ENCODE measurements at regions not wholly inside any gene's neighbourhood (a gene's known extent, or its start where the extent isn't known, plus 50 kb on each side); places are given as distances from the start of the nearest gene placed in this dataset.

DNA sequence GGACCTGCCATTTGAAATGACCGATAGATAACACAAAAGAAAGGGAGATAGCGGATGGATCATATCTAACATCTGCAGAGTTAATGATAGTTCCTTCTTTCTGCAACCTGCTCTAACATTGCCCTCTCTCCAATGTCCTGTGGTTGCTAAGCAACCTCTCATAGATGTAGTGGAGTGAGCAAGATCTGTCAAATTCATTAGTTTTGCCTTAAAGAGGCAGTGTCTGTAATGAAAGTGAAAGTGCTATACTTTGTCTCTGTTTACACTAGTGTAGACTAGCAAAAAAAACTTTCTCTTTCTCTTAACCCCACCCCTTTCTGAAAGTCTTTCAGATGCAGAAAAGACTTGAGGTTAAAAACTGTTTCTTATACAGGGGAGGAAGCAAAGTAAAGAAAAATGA, 1196.9 kb downstream of the SORCS3 start:
- TF ChIP-seq POLR2A (IDR thresholded peaks at IDR 0.05; ENCODE audit: low read depth, low read length) = no peak
- no peak for TF ChIP-seq TAF1 (IDR thresholded peaks at IDR 0.05; ENCODE audit: borderline replicate concordance, low read depth, low read length)

Measured in GM12892 (cell line).